GM12874 (cell line): ENCODE measurements at regions not wholly inside any gene's neighbourhood (a gene's known extent, or its start where the extent isn't known, plus 50 kb on each side); places are given as distances from the start of the nearest gene placed in this dataset.

Experiments
- CTCF ChIP-seq: IDR thresholded peaks from 2 replicates; pipeline ENCODE4 v1.5.1; 2011; ENCODE audit warnings: low read depth, mild to moderate bottlenecking, control low read depth, low read length, moderate library complexity; ENCODE audit not compliant: insufficient read depth

GRCh38 chr2:16242906-16243305 lies 302.6 kb downstream of the MYCN start:
- TF ChIP-seq CTCF, result no peak

- no peak for TF ChIP-seq CTCF
These were observed 301.1 kb downstream of the MYCN start for GRCh38 chr2:16241166-16242160.

GRCh38 chr2:16240402-16240801 lies 300.1 kb downstream of the MYCN start:
- no peak for TF ChIP-seq CTCF

GRCh38 chr2:16239296-16239850 lies 299.0 kb downstream of the MYCN start:
- no peak for TF ChIP-seq CTCF

- TF ChIP-seq CTCF, result no peak
These were observed 298.4 kb downstream of the MYCN start for GRCh38 chr2:16238786-16239185.

GRCh38 chr2:16238001-16238761 lies 297.8 kb downstream of the MYCN start:
- no peak for TF ChIP-seq CTCF

GRCh38 chr2:16235747-16236146 lies 295.4 kb downstream of the MYCN start:
- TF ChIP-seq CTCF, result no peak
